ENCODE measurements at regions not wholly inside any gene's neighbourhood (a gene's known extent, or its start where the extent isn't known, plus 50 kb on each side); places are given as distances from the start of the nearest gene placed in this dataset.

DNA sequence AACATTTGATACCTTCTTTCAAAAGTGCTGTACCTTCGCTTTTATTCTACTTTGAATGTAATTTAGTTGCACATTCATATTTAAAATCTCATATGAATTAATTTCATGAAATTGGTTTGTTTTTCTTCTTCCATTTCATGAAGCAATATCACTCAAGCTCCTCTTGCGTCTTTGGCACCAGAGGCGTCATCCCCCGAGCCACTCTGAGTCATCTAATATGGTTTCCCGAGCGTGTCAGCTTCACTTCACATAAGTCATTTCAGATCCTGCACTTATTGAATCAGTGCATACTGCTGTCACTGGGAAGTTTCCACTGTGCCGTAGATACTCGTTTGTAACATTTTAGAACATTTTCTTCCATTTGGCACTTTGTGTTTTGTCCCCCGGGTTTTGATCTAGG lies 105.6 kb downstream of the SLC25A47 start:
- H3K14ac ChIP-seq (ENCODE audit: insufficient read length): no peak overlapping the region
- no peak overlapping the region for H3K23ac ChIP-seq (ENCODE audit: insufficient read length)
- H3K27ac ChIP-seq (ENCODE audit: low read depth, low read length): no peak overlapping the region
- H3K79me2 ChIP-seq (ENCODE audit: control insufficient read depth in 1 of 2, insufficient read depth in 2 of 2, low read length in 2 of 2): no peaks in the 10 kb centered on the region
- no peak overlapping the region for H4K91ac ChIP-seq (replicated peaks; ENCODE audit: insufficient read length, low read length)
- no peak overlapping the region for H3K4me2 ChIP-seq (ENCODE audit: insufficient read depth in 1 of 2, low read depth in 2 of 2, low read length in 2 of 2)
- FAIRE-seq: no peak
- H3K79me1 ChIP-seq (ENCODE audit: low read depth, low read length): no peaks in the 10 kb centered on the region; the same call in 1 of the 2 replicates
- no peak overlapping the region for H3K9ac ChIP-seq (replicated peaks in 1 of 4; ENCODE audit: extremely low read depth in 1 of 4, low read depth in 3 of 4, low read length in 3 of 4)
- no peaks in the 10 kb centered on the region for H3K9me3 ChIP-seq (ENCODE audit: insufficient read depth in 2 of 2, low read depth in 1 of 2, low read length in 1 of 2)
- H4K5ac ChIP-seq (ENCODE audit: insufficient read length, low read depth, low read length): no peak overlapping the region
- H2BK20ac ChIP-seq (ENCODE audit: low read length): no peak overlapping the region
- no peaks in the 10 kb centered on the region for H3K36me3 ChIP-seq (ENCODE audit: control insufficient read depth in 2 of 4, insufficient read depth in 4 of 4, low read length in 3 of 4)
- H3K18ac ChIP-seq (ENCODE audit: extremely low read depth, low read length): no peak overlapping the region
- H2BK120ac ChIP-seq (replicated peaks; ENCODE audit: low read depth, low read length): no peak overlapping the region
- no peak overlapping the region for H3K4me3 ChIP-seq (ENCODE audit: extremely low read depth in 1 of 4, insufficient read depth in 2 of 4, low read depth in 3 of 4, low read length in 4 of 4)
- no peak overlapping the region for H3K56ac ChIP-seq (replicated peaks; ENCODE audit: insufficient read length, low read depth, low read length)
- H3K4me1 ChIP-seq (replicated peaks in 1 of 4; ENCODE audit: control insufficient read depth in 3 of 4, insufficient read depth in 4 of 4, low read length in 3 of 4): peaks cover 0 to 6% (median 2%) of the 10 kb centered on the region in 4 experiments; a peak in 4 of 7 replicates
- H3K23me2 ChIP-seq (ENCODE audit: low read depth, low read length): no peaks in the 10 kb centered on the region
- H2AK5ac ChIP-seq (ENCODE audit: low read depth, low read length): no peak overlapping the region
- no peak overlapping the region for H2BK15ac ChIP-seq (ENCODE audit: low read length)
- ChIA-PET POLR2A (ENCODE audit: partially characterized antibody) (no interaction called here), CTCF (ENCODE audit: partially characterized antibody) (interaction anchor here (1.2 to 1.6 kb wide), 6 partner anchors 8 to 218 kb away, joined by 3 to 6 read pairs (median 4); no protein-coding TSS in a partner anchor)
- H4K8ac ChIP-seq (ENCODE audit: extremely low read depth, insufficient read depth, low read length): no peak overlapping the region
- H3K27me3 ChIP-seq (replicated peaks in 1 of 4; ENCODE audit: control insufficient read depth in 3 of 4, extremely low read depth in 1 of 4, insufficient read depth in 3 of 4, low read length in 3 of 4): no peaks in the 10 kb centered on the region
- H4K20me1 ChIP-seq (replicated peaks in 1 of 2; ENCODE audit: control insufficient read depth in 1 of 2, insufficient read depth in 2 of 2, low read length in 2 of 2): peaks cover 0 to 3% of the 10 kb centered on the region in 2 experiments
- H2AFZ ChIP-seq (ENCODE audit: low read length): no peak overlapping the region
- no peak overlapping the region for H3K4ac ChIP-seq (replicated peaks; ENCODE audit: insufficient read length, low read depth, low read length)
- WGBS, 2 experiments (ENCODE audit: extremely low coverage in 1 of 2, insufficient coverage in 1 of 2, insufficient read length in 1 of 2, insufficient replicate concordance in 2 of 2, low coverage in 1 of 2, low lambda C conversion rate in 2 of 2, missing lambda C conversion rate in 1 of 2): 91% methylated on average over 9 of the region's 9 CpGs; no CpG with 5 or more reads in 1 of the 2 experiments
- H2BK5ac ChIP-seq (ENCODE audit: low read depth, low read length): no peak overlapping the region
- H2BK12ac ChIP-seq (ENCODE audit: low read depth, low read length): no peak overlapping the region
- DNase-seq (ENCODE audit: low read depth in 1 of 2, low spot score in 2 of 2): no peak
- TF ChIP-seq BACH1 (IDR thresholded peaks at IDR 0.05; ENCODE audit: low read length): no peak
- TF ChIP-seq SUZ12 (IDR thresholded peaks at IDR 0.05; ENCODE audit: low read length): no peak
- no peak for TF ChIP-seq EGR1 (IDR thresholded peaks at IDR 0.05; ENCODE audit: borderline replicate concordance, low read depth, low read length)
- no peak for TF ChIP-seq PHF8 (conservative IDR thresholded peaks at IDR 0.05; ENCODE audit: low read depth, low read length)
- TF ChIP-seq CREB1 (IDR thresholded peaks at IDR 0.05): no peak
- TF ChIP-seq TAF7 (optimal IDR thresholded peaks at IDR 0.05; ENCODE audit: borderline replicate concordance, low read depth, low read length): no peak
- TF ChIP-seq TCF12 (IDR thresholded peaks at IDR 0.05; ENCODE audit: low read depth, low read length): no peak
- no peak for TF ChIP-seq CTBP2 (IDR thresholded peaks at IDR 0.05; ENCODE audit: borderline replicate concordance, insufficient read depth, insufficient read length, low read length)
- TF ChIP-seq JUN (IDR thresholded peaks at IDR 0.05; ENCODE audit: low read depth, low read length): no peak
- TF ChIP-seq KDM1A (IDR thresholded peaks at IDR 0.05; ENCODE audit: borderline replicate concordance, low read length): no peak
- TF ChIP-seq, protein P1, sequence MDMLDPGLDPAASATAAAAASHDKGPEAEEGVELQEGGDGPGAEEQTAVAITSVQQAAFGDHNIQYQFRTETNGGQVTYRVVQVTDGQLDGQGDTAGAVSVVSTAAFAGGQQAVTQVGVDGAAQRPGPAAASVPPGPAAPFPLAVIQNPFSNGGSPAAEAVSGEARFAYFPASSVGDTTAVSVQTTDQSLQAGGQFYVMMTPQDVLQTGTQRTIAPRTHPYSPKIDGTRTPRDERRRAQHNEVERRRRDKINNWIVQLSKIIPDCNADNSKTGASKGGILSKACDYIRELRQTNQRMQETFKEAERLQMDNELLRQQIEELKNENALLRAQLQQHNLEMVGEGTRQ (IDR thresholded peaks at IDR 0.05; ENCODE audit: low read length): no peak
- TF ChIP-seq BRCA1 (IDR thresholded peaks at IDR 0.05; ENCODE audit: low read depth, low read length): no peak
- TF ChIP-seq, protein P2, sequence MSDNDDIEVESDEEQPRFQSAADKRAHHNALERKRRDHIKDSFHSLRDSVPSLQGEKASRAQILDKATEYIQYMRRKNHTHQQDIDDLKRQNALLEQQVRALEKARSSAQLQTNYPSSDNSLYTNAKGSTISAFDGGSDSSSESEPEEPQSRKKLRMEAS (IDR thresholded peaks at IDR 0.05): no peak
- TF ChIP-seq ASH2L (IDR thresholded peaks at IDR 0.05; ENCODE audit: low read length): no peak

All from H1 (cell line).